ENCODE measurements at regions not wholly inside any gene's neighbourhood (a gene's known extent, or its start where the extent isn't known, plus 50 kb on each side); places are given as distances from the start of the nearest gene placed in this dataset.

GRCh38 chr11:33479231-33479630, 221.4 kb downstream of the C11orf91 start:
- in situ Hi-C loops (cut with HindIII; ENCODE audit: low sequenced_read_pairs), result loop anchor here (5.0 kb wide), 2 partner anchors 33 to 97 kb away; no protein-coding TSS in a partner anchor

DNA sequence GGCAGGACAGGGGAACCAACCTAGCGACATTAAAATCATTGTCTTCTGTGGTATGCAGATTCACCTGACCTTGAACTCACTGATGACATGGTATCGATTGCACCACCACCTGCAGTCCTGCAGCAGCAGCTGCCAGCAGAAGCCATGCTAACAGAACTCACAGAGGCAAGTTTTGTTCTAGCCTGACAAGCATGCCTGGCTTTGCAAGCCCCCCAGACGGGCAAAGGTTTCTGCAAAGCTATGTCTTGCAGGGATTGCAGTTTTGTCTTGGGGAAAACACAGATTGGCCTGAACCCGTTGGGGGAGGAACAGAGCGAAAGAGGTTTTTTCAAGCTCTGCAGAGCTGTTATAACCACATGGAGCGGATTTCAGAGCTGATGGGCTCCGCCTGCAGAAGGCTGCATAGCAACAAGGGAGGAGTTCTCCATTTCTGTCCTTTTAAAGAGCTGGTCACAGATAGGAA, 221.0 kb downstream of the HIPK3 start:
- in situ Hi-C loops (cut with HindIII; ENCODE audit: low sequenced_read_pairs), result loop anchor here (5.0 kb wide), 2 partner anchors 34 to 96 kb away; no protein-coding TSS in a partner anchor

DNA sequence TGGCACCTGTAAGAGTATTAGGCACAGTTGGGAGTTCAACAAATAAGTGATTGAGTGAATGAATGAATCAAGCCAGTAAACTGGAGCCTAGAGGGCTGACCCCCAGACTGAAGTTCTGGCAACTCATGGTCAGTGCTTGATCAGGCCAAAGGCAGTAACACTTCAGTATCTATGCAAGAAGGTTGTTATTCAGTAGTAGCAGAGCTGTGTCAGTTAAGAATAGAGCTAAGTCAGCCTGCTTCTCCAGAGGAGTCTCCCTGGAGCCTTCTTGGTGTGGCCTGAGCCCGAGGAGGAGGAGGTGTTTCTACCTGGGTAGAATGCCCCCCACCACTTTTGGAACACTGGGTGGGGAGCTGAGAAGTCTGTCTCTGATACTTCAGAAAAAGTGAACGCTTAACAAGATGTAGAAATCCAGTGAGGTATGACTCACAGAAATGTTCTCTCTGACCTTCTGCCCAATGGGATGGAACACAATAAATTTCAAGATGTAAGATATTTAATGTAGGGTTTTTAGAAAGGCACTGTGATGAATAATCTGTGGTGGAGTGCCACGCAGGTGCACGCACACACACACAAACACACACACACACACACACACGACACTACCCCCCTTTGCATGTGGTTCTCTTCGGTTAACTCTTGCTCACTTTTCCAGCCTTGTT, 219.9 kb downstream of the HIPK3 start:
- in situ Hi-C loops (cut with HindIII; ENCODE audit: low sequenced_read_pairs), result loop anchor here (5.0 kb wide), 2 partner anchors 35 to 95 kb away; no protein-coding TSS in a partner anchor

- in situ Hi-C loops (cut with HindIII; ENCODE audit: low sequenced_read_pairs), result loop anchor here (5.0 kb wide), 2 partner anchors 36 to 94 kb away; no protein-coding TSS in a partner anchor
Measured at GRCh38 chr11:33475993-33476392, 218.8 kb downstream of the HIPK3 start.

DNA sequence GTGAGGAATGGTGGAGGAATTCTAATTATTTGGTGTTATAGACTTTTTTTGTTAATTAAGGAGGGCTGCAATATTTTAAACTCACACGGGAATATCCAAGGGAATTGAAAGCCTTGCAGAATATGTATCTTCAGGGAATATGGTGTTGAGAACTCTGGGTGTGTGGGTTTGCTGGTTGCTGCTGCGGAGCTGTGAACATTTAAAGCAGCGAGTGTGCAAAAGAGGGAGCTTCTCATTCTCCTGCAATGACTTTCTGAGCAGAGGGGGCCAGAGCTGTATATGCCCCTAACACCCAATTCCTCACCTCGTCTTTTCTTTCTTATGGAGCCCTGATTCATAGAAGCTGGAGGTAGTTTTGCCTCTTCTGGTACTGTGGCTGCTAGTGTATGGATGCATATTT, 217.7 kb downstream of the HIPK3 start:
- in situ Hi-C loops (cut with HindIII; ENCODE audit: low sequenced_read_pairs), result loop anchor here (5.0 kb wide), 2 partner anchors 37 to 93 kb away; no protein-coding TSS in a partner anchor

DNA sequence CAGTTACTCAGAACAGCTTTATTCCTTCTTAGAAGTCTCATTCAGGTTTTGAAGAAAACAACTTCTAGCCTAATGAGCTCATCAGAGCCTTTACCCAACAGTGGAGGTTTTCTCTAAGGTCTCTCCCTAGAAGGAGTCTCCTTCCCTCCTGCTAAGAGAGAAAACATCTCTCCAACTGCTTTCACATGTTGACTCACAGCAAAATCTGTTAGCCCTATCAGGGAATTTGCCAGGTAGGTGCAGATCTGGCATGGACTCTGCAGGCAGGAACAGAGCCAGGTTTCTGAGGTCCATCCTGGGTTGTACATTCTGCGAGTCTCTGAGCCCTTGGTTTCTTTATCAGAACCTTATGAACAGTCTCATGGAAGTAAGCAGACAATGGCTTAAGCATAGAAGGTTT, 214.4 kb downstream of the HIPK3 start:
- in situ Hi-C loops (cut with HindIII; ENCODE audit: low sequenced_read_pairs), result no loop called here

DNA sequence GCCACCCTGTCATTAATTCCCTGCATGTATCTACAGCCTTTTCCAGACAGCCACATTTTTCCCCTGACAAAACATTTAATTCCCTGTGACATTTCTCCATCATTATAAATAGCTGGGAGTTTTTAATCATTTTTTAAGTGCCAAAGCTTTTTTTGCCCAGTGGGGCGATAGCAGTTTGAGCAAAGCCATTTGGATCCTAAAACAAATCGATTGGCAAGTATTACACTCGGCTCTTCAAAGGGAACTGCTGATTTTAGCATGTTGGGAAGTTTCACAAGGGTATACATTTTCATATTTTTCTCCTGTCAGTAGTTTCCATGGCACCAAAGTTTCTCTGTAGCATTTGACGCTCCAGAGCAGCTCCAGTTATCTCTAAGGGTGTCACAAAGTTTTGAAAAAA, 210.8 kb downstream of the HIPK3 start:
- in situ Hi-C loops (cut with HindIII; ENCODE audit: low sequenced_read_pairs), result no loop called here

GRCh38 chr11:33463059-33463458, 205.9 kb downstream of the HIPK3 start:
- in situ Hi-C loops (cut with HindIII; ENCODE audit: low sequenced_read_pairs), result no loop called here

- in situ Hi-C loops (cut with HindIII; ENCODE audit: low sequenced_read_pairs), result no loop called here
Measured at GRCh38 chr11:33461369-33462125, 204.4 kb downstream of the HIPK3 start.

GRCh38 chr11:33457948-33458347, 200.8 kb downstream of the HIPK3 start:
- in situ Hi-C loops (cut with HindIII; ENCODE audit: low sequenced_read_pairs), result loop anchor here (5.0 kb wide), 1 partner anchor 74 kb away; no protein-coding TSS in a partner anchor

GRCh38 chr11:33455867-33456463, 198.8 kb downstream of the HIPK3 start:
- in situ Hi-C loops (cut with HindIII; ENCODE audit: low sequenced_read_pairs), result loop anchor here (5.0 kb wide), 1 partner anchor 76 kb away; no protein-coding TSS in a partner anchor

DNA sequence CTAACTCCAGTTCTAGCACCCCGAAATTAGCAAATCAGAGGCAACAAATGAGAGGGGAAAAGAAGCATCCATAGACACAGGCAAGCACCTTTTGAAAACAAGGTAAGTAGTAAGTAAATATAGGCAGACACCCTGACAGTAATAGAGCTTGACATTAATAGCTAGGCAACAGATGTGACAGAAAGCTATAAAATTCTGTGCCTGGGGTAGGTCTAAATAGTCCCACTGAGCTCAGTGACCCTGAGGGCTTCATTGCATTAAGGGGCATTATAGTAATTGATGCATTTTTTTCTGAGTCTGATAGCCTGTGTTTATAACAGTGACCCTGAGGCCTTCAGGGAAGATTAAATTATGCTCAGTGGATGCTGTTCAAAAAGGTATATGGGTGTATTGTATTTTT, 197.1 kb downstream of the HIPK3 start:
- in situ Hi-C loops (cut with HindIII; ENCODE audit: low sequenced_read_pairs), result no loop called here

GRCh38 chr11:33452836-33453624, 195.8 kb downstream of the HIPK3 start:
- in situ Hi-C loops (cut with HindIII; ENCODE audit: low sequenced_read_pairs), result no loop called here

DNA sequence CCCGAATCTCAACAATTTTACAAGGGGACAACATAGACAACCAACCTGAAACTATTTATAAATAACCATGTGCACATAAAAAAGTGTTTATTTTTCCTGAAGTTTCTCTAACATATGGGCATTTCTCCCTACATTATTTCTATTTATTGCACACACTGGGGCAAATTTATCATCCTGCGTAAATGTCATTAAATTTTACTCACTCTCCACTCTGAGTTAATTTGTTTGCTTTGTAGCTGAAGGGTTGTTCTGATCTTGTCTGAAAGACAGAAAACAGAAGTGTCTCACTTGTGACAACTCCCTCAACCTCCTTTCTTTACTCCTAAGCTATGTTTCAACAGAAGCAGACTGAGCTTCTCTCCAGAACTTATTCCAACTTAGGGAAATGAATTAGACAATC, 194.2 kb downstream of the HIPK3 start:
- in situ Hi-C loops (cut with HindIII; ENCODE audit: low sequenced_read_pairs), result no loop called here

- in situ Hi-C loops (cut with HindIII; ENCODE audit: low sequenced_read_pairs), result no loop called here
Measured at GRCh38 chr11:33449798-33450197, 192.6 kb downstream of the HIPK3 start.

GRCh38 chr11:33448461-33449130, 191.4 kb downstream of the HIPK3 start:
- in situ Hi-C loops (cut with HindIII; ENCODE audit: low sequenced_read_pairs), result no loop called here

DNA sequence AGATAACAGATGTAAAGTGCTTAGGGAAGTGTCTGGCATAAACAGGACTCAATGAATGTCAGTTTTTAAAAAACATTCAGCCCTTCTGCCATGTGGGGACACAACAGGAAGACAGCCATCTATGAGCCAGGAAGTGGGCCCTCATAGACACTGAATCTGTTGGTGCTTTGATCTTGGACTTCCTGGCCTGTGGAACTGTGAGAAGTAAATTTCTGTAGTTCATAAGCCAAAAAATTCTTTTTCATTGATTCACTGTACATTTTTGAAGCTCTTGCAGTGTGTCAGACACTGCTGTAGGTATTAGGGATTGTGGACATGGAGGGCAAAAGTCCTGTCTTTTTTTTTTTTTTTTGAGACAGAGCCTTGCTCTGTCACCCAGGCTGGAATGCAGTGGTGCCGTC, 188.6 kb downstream of the HIPK3 start:
- in situ Hi-C loops (cut with HindIII; ENCODE audit: low sequenced_read_pairs), result no loop called here

- in situ Hi-C loops (cut with HindIII; ENCODE audit: low sequenced_read_pairs), result no loop called here
Measured at GRCh38 chr11:33444835-33445594, 187.8 kb downstream of the HIPK3 start.

GRCh38 chr11:33443684-33444083, 186.5 kb downstream of the HIPK3 start:
- in situ Hi-C loops (cut with HindIII; ENCODE audit: low sequenced_read_pairs), result no loop called here
